ENCODE measurements at regions not wholly inside any gene's neighbourhood (a gene's known extent, or its start where the extent isn't known, plus 50 kb on each side); places are given as distances from the start of the nearest gene placed in this dataset.

DNA sequence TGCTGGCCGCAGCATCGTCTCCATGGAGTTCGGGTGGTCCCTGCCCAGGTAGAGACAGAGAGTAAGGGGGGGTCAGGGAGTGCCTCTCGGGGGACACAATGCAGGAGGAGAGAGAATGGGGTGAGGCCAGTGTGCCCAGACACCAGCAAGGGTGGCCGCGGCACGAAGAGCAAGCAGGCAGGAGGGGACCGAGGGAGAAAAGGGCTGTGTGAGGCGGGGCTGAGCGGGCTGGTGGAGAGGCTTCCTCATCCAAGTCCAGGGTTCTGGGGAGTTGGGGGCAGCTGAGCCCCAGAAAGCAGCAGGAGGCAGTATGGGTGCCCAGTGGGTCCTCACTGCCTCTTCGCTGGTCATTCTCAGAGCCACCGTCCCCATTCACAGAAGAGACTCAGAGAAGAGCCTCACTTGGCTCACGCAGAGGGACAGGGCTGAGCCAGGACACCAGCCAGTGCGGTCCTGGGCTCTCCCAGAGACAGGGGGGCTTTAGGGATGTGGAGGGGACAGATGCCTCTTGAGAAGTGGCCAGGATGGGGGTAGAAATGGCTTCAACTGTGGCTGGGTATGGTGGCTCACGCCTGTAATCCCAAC is 78.9 kb downstream of the MICALL2 start:
- intact Hi-C loops (cut with micrococcal nuclease) (no loop called here), dilution Hi-C loops (cut with MboI; ENCODE audit: extremely low pct_ligation_motif_present, low sequenced_read_pairs) (no loop called here)
- no peaks in the 10 kb centered on the region for H3K9me3 ChIP-seq (replicated peaks; ENCODE audit: control insufficient read depth, insufficient read depth, low read length)
- H4K20me1 ChIP-seq (replicated peaks; ENCODE audit: control insufficient read depth, extremely low read depth, insufficient read depth, low read length) = no peaks in the 10 kb centered on the region
- H3K27me3 ChIP-seq (ENCODE audit: control insufficient read depth in 2 of 2, insufficient read depth in 2 of 2, low read length in 2 of 2) = no peaks in the 10 kb centered on the region
- no peak overlapping the region for H2AFZ ChIP-seq (ENCODE audit: low read depth, low read length)
- FAIRE-seq = no peak
- no peaks in the 10 kb centered on the region for H3K9me1 ChIP-seq (replicated peaks; ENCODE audit: control insufficient read depth, extremely low read depth, insufficient read depth, low read length)
- no TSS peak for BruUV-seq (replicated peaks)
- no peak overlapping the region for H3K4me3 ChIP-seq (replicated peaks in 1 of 3; ENCODE audit: insufficient read depth in 1 of 3, low read depth in 1 of 3, low read length in 3 of 3)
- H3K36me3 ChIP-seq (ENCODE audit: control insufficient read depth in 2 of 2, extremely low read depth in 1 of 2, insufficient read depth in 2 of 2, low read length in 2 of 2) = no peaks in the 10 kb centered on the region
- CTCF ChIA-PET = no interaction called here
- no peak overlapping the region for H3K4me2 ChIP-seq (ENCODE audit: insufficient read depth, low read length)
- POLR2A ChIA-PET = no interaction called here
- no peak overlapping the region for H3K9ac ChIP-seq (replicated peaks; ENCODE audit: extremely low read depth, insufficient read depth, low read length)
- no peak for DNase-seq (ENCODE audit: low read depth, low spot score)
- H3K4me1 ChIP-seq (ENCODE audit: control insufficient read depth, extremely low read depth, insufficient read depth, low read length) = no peaks in the 10 kb centered on the region
- H3K27ac ChIP-seq (ENCODE audit: insufficient read depth, low read depth, low read length) = no peak overlapping the region
- H3K79me2 ChIP-seq (ENCODE audit: control insufficient read depth, insufficient read depth, low read length) = no peaks in the 10 kb centered on the region
- TF ChIP-seq GATA2 (IDR thresholded peaks at IDR 0.05; ENCODE audit: insufficient read depth, insufficient read length, low read depth, low read length) = no peak
- TF ChIP-seq EZH2 (IDR thresholded peaks at IDR 0.05; ENCODE audit: borderline replicate concordance, low read depth, low read length, severe bottlenecking) = no peak
- TF ChIP-seq MYC (IDR thresholded peaks at IDR 0.05; ENCODE audit: low read depth, low read length) = no peak
- TF ChIP-seq JUN (IDR thresholded peaks at IDR 0.05; ENCODE audit: borderline replicate concordance, insufficient read depth, insufficient read length, low read depth) = no peak
- TF ChIP-seq, protein P1, sequence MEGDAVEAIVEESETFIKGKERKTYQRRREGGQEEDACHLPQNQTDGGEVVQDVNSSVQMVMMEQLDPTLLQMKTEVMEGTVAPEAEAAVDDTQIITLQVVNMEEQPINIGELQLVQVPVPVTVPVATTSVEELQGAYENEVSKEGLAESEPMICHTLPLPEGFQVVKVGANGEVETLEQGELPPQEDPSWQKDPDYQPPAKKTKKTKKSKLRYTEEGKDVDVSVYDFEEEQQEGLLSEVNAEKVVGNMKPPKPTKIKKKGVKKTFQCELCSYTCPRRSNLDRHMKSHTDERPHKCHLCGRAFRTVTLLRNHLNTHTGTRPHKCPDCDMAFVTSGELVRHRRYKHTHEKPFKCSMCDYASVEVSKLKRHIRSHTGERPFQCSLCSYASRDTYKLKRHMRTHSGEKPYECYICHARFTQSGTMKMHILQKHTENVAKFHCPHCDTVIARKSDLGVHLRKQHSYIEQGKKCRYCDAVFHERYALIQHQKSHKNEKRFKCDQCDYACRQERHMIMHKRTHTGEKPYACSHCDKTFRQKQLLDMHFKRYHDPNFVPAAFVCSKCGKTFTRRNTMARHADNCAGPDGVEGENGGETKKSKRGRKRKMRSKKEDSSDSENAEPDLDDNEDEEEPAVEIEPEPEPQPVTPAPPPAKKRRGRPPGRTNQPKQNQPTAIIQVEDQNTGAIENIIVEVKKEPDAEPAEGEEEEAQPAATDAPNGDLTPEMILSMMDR (IDR thresholded peaks at IDR 0.05; ENCODE audit: extremely low read depth in 1 of 2, insufficient read depth in 1 of 2, low read depth in 1 of 2, low read length in 2 of 2) = no peak
- TF ChIP-seq POLR2A (IDR thresholded peaks at IDR 0.05; ENCODE audit: low read depth, low read length) = no peak
- TF ChIP-seq FOS (IDR thresholded peaks at IDR 0.05; ENCODE audit: borderline replicate concordance, insufficient read depth, low read length) = no peak
- TF ChIP-seq, protein P2, sequence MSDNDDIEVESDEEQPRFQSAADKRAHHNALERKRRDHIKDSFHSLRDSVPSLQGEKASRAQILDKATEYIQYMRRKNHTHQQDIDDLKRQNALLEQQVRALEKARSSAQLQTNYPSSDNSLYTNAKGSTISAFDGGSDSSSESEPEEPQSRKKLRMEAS (IDR thresholded peaks at IDR 0.05; ENCODE audit: insufficient read depth, insufficient read length) = no peak
- no peak for TF ChIP-seq POLR2AphosphoS5 (IDR thresholded peaks at IDR 0.05; ENCODE audit: insufficient read depth, low read depth, low read length)
